HL-60/S4 (cell line): ENCODE measurements at regions not wholly inside any gene's neighbourhood (a gene's known extent, or its start where the extent isn't known, plus 50 kb on each side); places are given as distances from the start of the nearest gene placed in this dataset.

Experiments used
- in situ Hi-C: fragments of 300-500 bp; cut with MboI; formaldehyde crosslinking; loops from 2 replicates; pipeline ENCODE4 v1.14.3; 2022; ENCODE audit warnings: low sequenced_read_pairs

GRCh38 chr3:175916191-175916934 lies 1057.2 kb downstream of the NAALADL2 start:
- in situ Hi-C loops: no loop called here

GRCh38 chr3:175914785-175915184 lies 1055.7 kb downstream of the NAALADL2 start:
- in situ Hi-C loops: no loop called here

GRCh38 chr3:175913286-175913685 lies 1054.2 kb downstream of the NAALADL2 start:
- in situ Hi-C loops: no loop called here

- in situ Hi-C loops: no loop called here
Observed at GRCh38 chr3:175911937-175912336, 1052.8 kb downstream of the NAALADL2 start.

- in situ Hi-C loops: no loop called here
Observed at GRCh38 chr3:175902226-175902625, 1043.1 kb downstream of the NAALADL2 start.

GRCh38 chr3:175898194-175898593 lies 1039.1 kb downstream of the NAALADL2 start:
- in situ Hi-C loops: no loop called here

- in situ Hi-C loops: no loop called here
Observed at GRCh38 chr3:175896655-175897054, 1037.5 kb downstream of the NAALADL2 start.

- in situ Hi-C loops: no loop called here
Observed at GRCh38 chr3:175895731-175896130, 1036.6 kb downstream of the NAALADL2 start.

GRCh38 chr3:175893566-175893965 lies 1034.4 kb downstream of the NAALADL2 start:
- in situ Hi-C loops: no loop called here

- in situ Hi-C loops: no loop called here
Observed at GRCh38 chr3:175890066-175890465, 1030.9 kb downstream of the NAALADL2 start.

GRCh38 chr3:175885231-175885766 lies 1026.2 kb downstream of the NAALADL2 start:
- in situ Hi-C loops: no loop called here

GRCh38 chr3:175879417-175879816 lies 1020.3 kb downstream of the NAALADL2 start:
- in situ Hi-C loops: no loop called here

- in situ Hi-C loops: no loop called here
Observed at GRCh38 chr3:175869404-175869803, 1010.3 kb downstream of the NAALADL2 start.

GRCh38 chr3:175868626-175869025 lies 1009.5 kb downstream of the NAALADL2 start:
- in situ Hi-C loops: no loop called here

- in situ Hi-C loops: no loop called here
Observed at GRCh38 chr3:175865724-175866123, 1006.6 kb downstream of the NAALADL2 start.

GRCh38 chr3:175861916-175862315 lies 1002.8 kb downstream of the NAALADL2 start:
- in situ Hi-C loops: no loop called here
